Hepatocyte (in vitro differentiated cells): ENCODE measurements at regions not wholly inside any gene's neighbourhood (a gene's known extent, or its start where the extent isn't known, plus 50 kb on each side); places are given as distances from the start of the nearest gene placed in this dataset.

ENCODE experiments used
- EZH2 ChIP-seq: fragments of 200-600 bp; sonication (generic); IDR thresholded peaks from 2 replicates; pipeline ENCODE4 v1.6.1; 2016; ENCODE audit warnings: antibody characterized with exemption, mild to moderate bottlenecking, borderline replicate concordance
- EZH2phosphoT487 ChIP-seq: fragments of 200-600 bp; sonication (generic); IDR thresholded peaks from one replicate; pipeline ENCODE4 v1.6.1; 2018; ENCODE audit warnings: antibody characterized with exemption, mild to moderate bottlenecking, low read depth, moderate library complexity; ENCODE audit not compliant: unreplicated experiment, severe bottlenecking
- TF ChIP-seq, protein P1 (sequence below): fragments of 200-600 bp; sonication (generic); IDR thresholded peaks from 2 replicates; pipeline ENCODE4 v1.5.1; 2016; ENCODE audit warnings: antibody characterized with exemption, mild to moderate bottlenecking; ENCODE audit not compliant: poor library complexity

DNA sequence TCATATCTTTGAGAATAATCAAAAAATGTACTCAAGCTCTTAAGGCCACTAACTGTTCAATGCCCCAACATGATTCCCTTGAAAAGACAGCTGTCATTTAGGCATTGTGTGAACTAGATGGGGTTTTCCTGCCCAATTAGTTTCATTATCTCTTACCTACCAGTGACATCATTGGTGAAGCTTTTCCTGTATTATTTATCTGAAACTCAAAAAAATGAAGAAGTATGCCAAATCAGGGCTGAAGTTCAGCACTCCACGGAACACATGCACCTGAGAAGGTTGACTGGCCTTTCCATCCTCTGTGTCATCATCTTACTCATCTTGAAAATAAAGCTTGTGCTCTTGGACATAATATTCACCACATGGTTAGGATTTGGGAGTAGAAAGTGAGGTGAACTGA lies 126.4 kb downstream of the TXNL1 start:
- TF ChIP-seq, protein P1, sequence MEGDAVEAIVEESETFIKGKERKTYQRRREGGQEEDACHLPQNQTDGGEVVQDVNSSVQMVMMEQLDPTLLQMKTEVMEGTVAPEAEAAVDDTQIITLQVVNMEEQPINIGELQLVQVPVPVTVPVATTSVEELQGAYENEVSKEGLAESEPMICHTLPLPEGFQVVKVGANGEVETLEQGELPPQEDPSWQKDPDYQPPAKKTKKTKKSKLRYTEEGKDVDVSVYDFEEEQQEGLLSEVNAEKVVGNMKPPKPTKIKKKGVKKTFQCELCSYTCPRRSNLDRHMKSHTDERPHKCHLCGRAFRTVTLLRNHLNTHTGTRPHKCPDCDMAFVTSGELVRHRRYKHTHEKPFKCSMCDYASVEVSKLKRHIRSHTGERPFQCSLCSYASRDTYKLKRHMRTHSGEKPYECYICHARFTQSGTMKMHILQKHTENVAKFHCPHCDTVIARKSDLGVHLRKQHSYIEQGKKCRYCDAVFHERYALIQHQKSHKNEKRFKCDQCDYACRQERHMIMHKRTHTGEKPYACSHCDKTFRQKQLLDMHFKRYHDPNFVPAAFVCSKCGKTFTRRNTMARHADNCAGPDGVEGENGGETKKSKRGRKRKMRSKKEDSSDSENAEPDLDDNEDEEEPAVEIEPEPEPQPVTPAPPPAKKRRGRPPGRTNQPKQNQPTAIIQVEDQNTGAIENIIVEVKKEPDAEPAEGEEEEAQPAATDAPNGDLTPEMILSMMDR, result no peak
- TF ChIP-seq EZH2 (no peak), EZH2phosphoT487 (no peak)
